GM18951 (cell line): ENCODE measurements at regions not wholly inside any gene's neighbourhood (a gene's known extent, or its start where the extent isn't known, plus 50 kb on each side); places are given as distances from the start of the nearest gene placed in this dataset.
"Not testable (repeated sequence)": the region's sequence is repeated elsewhere in the genome, so short reads cannot be mapped to it uniquely, and the experiment has no call there.

ENCODE experiments used
- POLR2A ChIP-seq: IDR thresholded peaks from 4 replicates; pipeline ENCODE4 v1.6.1; 2011; ENCODE audit warnings: mild to moderate bottlenecking; ENCODE audit not compliant: insufficient read length, insufficient read depth; ENCODE audit errors: extremely low read depth
- in situ Hi-C: fragments of 300-500 bp; cut with MboI; formaldehyde crosslinking; loops from one replicate; pipeline ENCODE4 v1.12.0; 2022; ENCODE audit warnings: low sequenced_read_pairs, mixed read lengths, inconsistent platforms; ENCODE audit not compliant: unreplicated experiment

GRCh38 chr21:24428591-24429199 lies 1178.6 kb downstream of the MRPL39 start:
- in situ Hi-C loops: no loop called here
- peak; percentile 32 for TF ChIP-seq POLR2A

- in situ Hi-C loops: no loop called here
- TF ChIP-seq POLR2A: no peak
These were observed 1182.5 kb downstream of the MRPL39 start for GRCh38 chr21:24424776-24425175.

GRCh38 chr21:24423546-24423945 lies 1183.7 kb downstream of the MRPL39 start:
- no peak for TF ChIP-seq POLR2A
- in situ Hi-C loops: no loop called here

GRCh38 chr21:24420689-24421088 lies 1186.6 kb downstream of the MRPL39 start:
- no peak for TF ChIP-seq POLR2A
- in situ Hi-C loops: no loop called here

GRCh38 chr21:24419641-24420040 lies 1187.6 kb downstream of the MRPL39 start:
- in situ Hi-C loops: not testable (repeated sequence)

- in situ Hi-C loops: no loop called here
- TF ChIP-seq POLR2A: no peak
These were observed 1188.6 kb downstream of the MRPL39 start for GRCh38 chr21:24418671-24419070.

- TF ChIP-seq POLR2A: no peak
- in situ Hi-C loops: no loop called here
These were observed 1195.9 kb downstream of the MRPL39 start for GRCh38 chr21:24411429-24411828.

GRCh38 chr21:24403221-24403620 lies 1204.1 kb downstream of the MRPL39 start:
- no peak for TF ChIP-seq POLR2A
- in situ Hi-C loops: no loop called here

GRCh38 chr21:24395320-24395923 lies 1211.9 kb downstream of the MRPL39 start:
- TF ChIP-seq POLR2A: no peak
- in situ Hi-C loops: no loop called here

- in situ Hi-C loops: no loop called here
- TF ChIP-seq POLR2A: no peak
These were observed 1232.1 kb downstream of the MRPL39 start for GRCh38 chr21:24375201-24375600.

- TF ChIP-seq POLR2A: no peak
- in situ Hi-C loops: no loop called here
These were observed 1234.8 kb downstream of the MRPL39 start for GRCh38 chr21:24372506-24372905.

GRCh38 chr21:24369746-24370145 lies 1237.5 kb downstream of the MRPL39 start:
- in situ Hi-C loops: no loop called here
- no peak for TF ChIP-seq POLR2A

GRCh38 chr21:24369278-24369677 lies 1238.0 kb downstream of the MRPL39 start:
- TF ChIP-seq POLR2A: no peak
- in situ Hi-C loops: no loop called here

- no peak for TF ChIP-seq POLR2A
- in situ Hi-C loops: no loop called here
These were observed 1239.3 kb downstream of the MRPL39 start for GRCh38 chr21:24367936-24368335.

GRCh38 chr21:24353492-24353891 lies 1253.8 kb downstream of the MRPL39 start:
- in situ Hi-C loops: no loop called here

GRCh38 chr21:24339406-24339805 lies 1267.9 kb downstream of the MRPL39 start:
- in situ Hi-C loops: no loop called here

More at GRCh38 chr21:24353492-24353891, 1253.8 kb downstream of the MRPL39 start:
- TF ChIP-seq POLR2A: no peak

More at GRCh38 chr21:24339406-24339805, 1267.9 kb downstream of the MRPL39 start:
- no peak for TF ChIP-seq POLR2A
